ENCODE measurements at regions not wholly inside any gene's neighbourhood (a gene's known extent, or its start where the extent isn't known, plus 50 kb on each side); places are given as distances from the start of the nearest gene placed in this dataset.

- TF ChIP-seq POLR2A (IDR thresholded peaks at IDR 0.05), result no peak
- no peak for TF ChIP-seq CTCF (IDR thresholded peaks at IDR 0.05)
Measured at GRCh38 chr7:45410893-45411292, 163.3 kb upstream of the ADCY1 start.

Data from esophagus squamous epithelium (tissue), 4 donors.